Smooth muscle cell (in vitro differentiated cells): ENCODE measurements at regions not wholly inside any gene's neighbourhood (a gene's known extent, or its start where the extent isn't known, plus 50 kb on each side); places are given as distances from the start of the nearest gene placed in this dataset.

Source experiments
- DNase-seq: peaks from one replicate; lab custom pipeline; 2025; ENCODE audit not compliant: unreplicated experiment; lab: John Stamatoyannopoulos, UW
- H2AFZ ChIP-seq: fragments of 200-600 bp; sonication (generic); 2 replicates; pipeline ENCODE4 v1.6.0; 2016; ENCODE audit warnings: antibody characterized with exemption, low read depth, mild to moderate bottlenecking
- H3F3A ChIP-seq: fragments of 200-600 bp; sonication (generic); 2 replicates; pipeline ENCODE4 v1.6.0; 2017; ENCODE audit warnings: antibody characterized with exemption, low read depth
- H3K27ac ChIP-seq: fragments of 200-600 bp; sonication (generic); 2 replicates; pipeline ENCODE4 v1.5.1; 2016; ENCODE audit warnings: low read depth, mild to moderate bottlenecking
- H3K27me3 ChIP-seq: fragments of 200-600 bp; sonication (generic); 2 replicates; pipeline ENCODE4 v1.6.1; 2016; ENCODE audit warnings: low read depth, mild to moderate bottlenecking
- H3K36me3 ChIP-seq: fragments of 200-600 bp; sonication (generic); 2 replicates; pipeline ENCODE4 v1.5.1; 2016; ENCODE audit warnings: low read depth
- H3K4me1 ChIP-seq: fragments of 200-600 bp; sonication (generic); 2 replicates; pipeline ENCODE4 v1.5.1; 2016; ENCODE audit warnings: low read depth
- H3K4me2 ChIP-seq: fragments of 200-600 bp; sonication (generic); 2 replicates; pipeline ENCODE4 v1.6.0; 2016; ENCODE audit warnings: mild to moderate bottlenecking
- H3K4me3 ChIP-seq: fragments of 200-600 bp; sonication (generic); 2 replicates; pipeline ENCODE4 v1.5.1; 2016; ENCODE audit warnings: mild to moderate bottlenecking
- H3K79me2 ChIP-seq: fragments of 200-600 bp; sonication (generic); 2 replicates; pipeline ENCODE4 v1.6.0; 2016; ENCODE audit warnings: low read depth, mild to moderate bottlenecking
- H3K9ac ChIP-seq: fragments of 200-600 bp; sonication (generic); 2 replicates; pipeline ENCODE4 v1.6.0; 2016; ENCODE audit warnings: low read depth
- H3K9me3 ChIP-seq: fragments of 200-600 bp; sonication (generic); replicated peaks from 2 replicates; pipeline ENCODE4 v1.5.1; 2016; ENCODE audit warnings: low read depth
- H4K20me1 ChIP-seq: fragments of 200-600 bp; sonication (generic); 2 replicates; pipeline ENCODE4 v1.6.0; 2016; ENCODE audit warnings: low read depth
- WGBS: methylation state at CpG from one replicate; pipeline ENCODE4 v1.1.7; 2016; ENCODE audit warnings: low lambda C conversion rate; 5-methylcytosine and 5-hydroxymethylcytosine counted together
- TF ChIP-seq, protein P1 (sequence below): fragments of 200-600 bp; sonication (generic); IDR thresholded peaks from 2 replicates; pipeline ENCODE4 v1.5.1; 2017; ENCODE audit warnings: borderline replicate concordance, mild to moderate bottlenecking, antibody characterized with exemption; ENCODE audit not compliant: insufficient read depth, poor library complexity, severe bottlenecking

DNA sequence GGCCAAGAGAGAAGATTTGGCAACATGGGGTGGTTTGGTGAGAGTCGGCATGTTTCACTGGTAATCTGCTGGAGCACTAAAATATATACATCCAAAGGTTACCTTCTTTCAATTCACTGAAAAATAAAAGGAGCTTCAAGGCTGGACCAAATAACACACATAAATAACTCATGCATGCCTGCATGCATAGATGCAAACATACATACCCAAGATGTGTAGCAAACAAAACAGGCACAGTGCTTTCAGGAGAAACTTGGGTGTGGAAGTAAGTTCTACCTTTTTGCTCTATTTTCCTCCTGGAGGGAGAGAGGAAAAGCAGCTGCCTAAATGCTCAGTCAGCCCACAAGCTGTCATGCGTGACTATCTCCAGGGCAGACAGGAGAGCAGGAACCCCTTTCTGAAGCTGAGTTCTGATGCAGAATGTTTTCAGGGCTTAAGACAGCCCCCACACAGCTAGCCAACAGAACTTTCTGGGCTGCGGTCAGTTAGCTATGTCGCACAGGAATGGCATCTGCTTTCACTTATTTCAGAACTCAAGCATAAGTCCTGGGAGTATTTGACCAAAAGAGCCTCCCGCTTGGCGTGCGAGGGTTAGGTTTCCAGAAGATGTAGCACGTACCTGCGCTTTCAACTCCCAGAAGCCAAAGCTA is 166.2 kb downstream of the TOMM20 start:
- Histone ChIP-seq H2AFZ (no peak overlapping the region), H3K4me2 (peak overlapping the region; percentile 83), H3K9ac (peak overlapping the region; percentile 95), H3K79me2 (no peaks in the 10 kb centered on the region), H3F3A (peaks cover 34% of the 10 kb centered on the region), H3K4me1 (peaks cover 33% of the 10 kb centered on the region), H3K27me3 (no peaks in the 10 kb centered on the region), H3K4me3 (peak overlapping the region; percentile 19), H4K20me1 (no peaks in the 10 kb centered on the region), H3K36me3 (no peaks in the 10 kb centered on the region), H3K27ac (peak overlapping the region; percentile 100), H3K9me3 (no peaks in the 10 kb centered on the region)
- 9% methylated on average over 9 of the region's 9 CpGs for WGBS
- DNase-seq, result no peak
- TF ChIP-seq, protein P1, sequence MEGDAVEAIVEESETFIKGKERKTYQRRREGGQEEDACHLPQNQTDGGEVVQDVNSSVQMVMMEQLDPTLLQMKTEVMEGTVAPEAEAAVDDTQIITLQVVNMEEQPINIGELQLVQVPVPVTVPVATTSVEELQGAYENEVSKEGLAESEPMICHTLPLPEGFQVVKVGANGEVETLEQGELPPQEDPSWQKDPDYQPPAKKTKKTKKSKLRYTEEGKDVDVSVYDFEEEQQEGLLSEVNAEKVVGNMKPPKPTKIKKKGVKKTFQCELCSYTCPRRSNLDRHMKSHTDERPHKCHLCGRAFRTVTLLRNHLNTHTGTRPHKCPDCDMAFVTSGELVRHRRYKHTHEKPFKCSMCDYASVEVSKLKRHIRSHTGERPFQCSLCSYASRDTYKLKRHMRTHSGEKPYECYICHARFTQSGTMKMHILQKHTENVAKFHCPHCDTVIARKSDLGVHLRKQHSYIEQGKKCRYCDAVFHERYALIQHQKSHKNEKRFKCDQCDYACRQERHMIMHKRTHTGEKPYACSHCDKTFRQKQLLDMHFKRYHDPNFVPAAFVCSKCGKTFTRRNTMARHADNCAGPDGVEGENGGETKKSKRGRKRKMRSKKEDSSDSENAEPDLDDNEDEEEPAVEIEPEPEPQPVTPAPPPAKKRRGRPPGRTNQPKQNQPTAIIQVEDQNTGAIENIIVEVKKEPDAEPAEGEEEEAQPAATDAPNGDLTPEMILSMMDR, result no peak

DNA sequence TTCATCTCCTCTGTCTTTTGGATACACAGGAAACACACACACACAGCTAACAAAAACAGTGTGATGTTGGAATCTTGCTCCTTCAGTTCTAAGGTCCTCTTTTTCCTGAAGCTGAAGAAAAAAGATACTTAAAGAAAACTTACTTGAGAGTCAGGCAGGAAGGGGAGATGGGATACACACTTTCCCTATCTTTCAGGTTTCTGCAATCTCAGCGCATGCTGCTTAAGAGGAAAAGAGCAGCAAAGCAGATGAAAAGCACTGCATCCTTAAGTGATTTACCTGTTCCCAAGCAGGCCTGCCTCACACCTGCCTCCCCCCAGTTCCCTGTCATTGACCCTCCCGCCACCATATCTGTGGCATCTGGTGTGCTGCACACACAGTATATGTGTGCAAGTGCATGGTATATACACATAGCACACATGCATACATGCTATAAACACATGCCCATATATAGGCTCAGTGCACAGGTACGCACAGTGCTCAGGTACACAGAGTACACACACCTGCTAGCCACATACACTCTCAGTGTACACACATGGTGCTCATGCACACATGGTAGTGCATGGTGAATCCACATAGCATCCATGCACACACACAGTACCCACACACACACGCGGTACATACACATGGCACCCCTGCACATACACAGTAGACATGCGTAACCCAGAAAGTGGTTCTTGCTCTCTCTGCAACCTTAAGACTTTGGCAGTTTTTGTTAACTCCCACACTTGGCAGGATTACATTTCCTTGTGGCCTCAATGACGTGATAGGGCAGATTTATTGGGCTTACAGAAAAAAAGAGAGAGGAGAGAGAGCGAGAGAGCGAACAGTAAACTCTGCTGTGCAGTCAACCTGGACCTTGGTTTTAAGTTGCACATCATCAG is 166.9 kb downstream of the TOMM20 start:
- no peak overlapping the region for H2AFZ ChIP-seq
- H3K4me2 ChIP-seq, result peak overlapping the region; percentile 83
- H3K27ac ChIP-seq, result peak overlapping the region; percentile 100
- H3K4me1 ChIP-seq, result peaks cover 41% of the 10 kb centered on the region
- no peaks in the 10 kb centered on the region for H3K36me3 ChIP-seq
- TF ChIP-seq, protein P1, result no peak
- no peaks in the 10 kb centered on the region for H3K79me2 ChIP-seq
- H3K9me3 ChIP-seq, result no peaks in the 10 kb centered on the region
- H3K9ac ChIP-seq, result peak overlapping the region; percentile 76
- whole genome bisulfite sequencing, result 57% methylated on average over 9 of the region's 9 CpGs
- no peak for DNase-seq
- H4K20me1 ChIP-seq, result no peaks in the 10 kb centered on the region
- H3K27me3 ChIP-seq, result no peaks in the 10 kb centered on the region
- H3K4me3 ChIP-seq, result peak overlapping the region; percentile 19
- peaks cover 34% of the 10 kb centered on the region for H3F3A ChIP-seq

DNA sequence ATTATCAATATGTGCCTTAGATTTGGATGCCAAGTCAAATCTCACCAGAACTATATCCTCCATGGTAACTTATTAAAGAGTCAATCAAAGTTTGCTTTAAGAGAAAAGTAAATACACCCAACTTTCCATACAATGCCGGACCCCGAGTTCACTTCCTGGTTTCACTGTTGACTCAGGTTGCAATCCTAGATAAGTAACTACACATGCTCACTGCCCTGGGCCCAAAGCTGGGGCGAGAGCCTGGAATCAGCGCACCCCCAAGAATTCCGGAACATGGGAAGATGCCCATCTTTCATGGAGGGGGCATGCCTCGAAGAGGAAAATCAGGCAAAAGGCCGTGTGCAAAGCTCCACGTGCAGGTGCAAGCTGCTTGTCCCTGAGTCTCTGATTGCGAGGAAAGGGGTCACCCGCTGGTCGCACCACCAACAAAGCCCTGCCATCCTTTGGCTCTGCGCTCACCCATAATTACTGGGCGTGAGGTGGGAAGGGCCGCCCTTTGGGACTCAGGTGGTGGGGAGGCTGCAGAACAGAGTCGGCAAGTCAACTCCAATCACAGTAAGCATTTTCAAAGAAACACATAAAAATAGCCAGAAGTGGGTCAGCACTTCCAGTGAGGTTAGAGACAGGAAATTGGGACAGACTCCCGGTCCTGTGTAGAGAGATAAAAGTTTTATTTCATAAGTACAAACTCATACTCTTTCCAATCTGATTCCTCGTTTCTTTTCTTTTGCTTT is 167.7 kb downstream of the TOMM20 start:
- Histone ChIP-seq H2AFZ (no peak overlapping the region), H4K20me1 (no peaks in the 10 kb centered on the region), H3K27ac (peak overlapping the region; percentile 100), H3K4me3 (no peak overlapping the region), H3K9me3 (no peaks in the 10 kb centered on the region), H3K4me2 (peak overlapping the region; percentile 83), H3K79me2 (no peaks in the 10 kb centered on the region), H3K27me3 (no peaks in the 10 kb centered on the region), H3K36me3 (no peaks in the 10 kb centered on the region), H3K4me1 (peaks cover 49% of the 10 kb centered on the region), H3K9ac (peak overlapping the region; percentile 76), H3F3A (peaks cover 38% of the 10 kb centered on the region)
- 68% methylated on average over 17 of the region's 17 CpGs for WGBS
- no peak for DNase-seq
- TF ChIP-seq, protein P1, result no peak
